Activated T-cell treated with anti-CD3 and anti-CD28 coated beads for 24 hours (primary cell): ENCODE measurements at regions not wholly inside any gene's neighbourhood (a gene's known extent, or its start where the extent isn't known, plus 50 kb on each side); places are given as distances from the start of the nearest gene placed in this dataset.
"Not testable (repeated sequence)": the region's sequence is repeated elsewhere in the genome, so short reads cannot be mapped to it uniquely, and the experiment has no call there.

Experiments used
- DNase-seq: peaks from one replicate; pipeline ENCODE4 v3.0.0-alpha.2; 2020; ENCODE audit warnings: low read depth

DNA sequence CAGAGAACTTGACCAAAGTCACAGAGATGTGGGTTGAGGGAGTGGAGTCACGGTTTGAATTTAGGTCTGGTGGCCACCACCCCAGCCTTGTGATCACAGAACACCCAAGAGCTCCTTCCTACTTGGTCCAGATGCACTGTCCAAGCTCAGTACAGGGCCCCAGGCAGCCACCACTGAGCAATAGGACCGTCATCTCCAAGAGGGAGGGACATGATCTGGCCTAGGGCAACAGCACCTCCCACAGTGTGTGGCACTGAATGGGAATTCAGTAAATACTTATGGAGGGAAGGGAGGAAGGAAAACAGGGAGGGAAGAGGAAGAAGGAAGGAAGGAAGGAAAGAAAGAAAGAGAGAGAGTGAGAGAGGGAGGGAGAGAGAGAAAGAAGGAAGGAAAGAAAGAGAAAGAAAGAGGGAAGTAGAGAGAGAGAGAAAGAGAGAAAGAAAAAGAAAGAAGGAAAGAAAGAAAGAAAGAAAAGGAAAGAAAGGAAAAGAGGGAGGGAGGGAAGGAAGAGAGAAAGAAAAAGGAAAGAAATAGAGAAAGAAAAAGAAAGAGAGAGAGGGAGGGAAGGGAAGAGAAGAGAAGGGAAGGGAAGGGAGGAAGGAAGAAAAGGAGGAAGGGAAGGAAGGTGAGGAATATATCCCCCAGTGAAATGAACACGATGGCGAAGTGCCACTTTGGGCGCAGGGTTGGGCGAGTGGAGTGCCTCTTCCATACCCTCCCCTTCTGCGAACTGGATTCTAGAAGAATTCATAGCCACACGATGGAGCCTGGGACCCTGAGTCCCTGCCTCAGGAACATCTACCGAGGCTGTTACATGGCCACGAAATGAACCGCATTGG is 243.7 kb downstream of the TFAP2C start:
- no peak for DNase-seq

DNA sequence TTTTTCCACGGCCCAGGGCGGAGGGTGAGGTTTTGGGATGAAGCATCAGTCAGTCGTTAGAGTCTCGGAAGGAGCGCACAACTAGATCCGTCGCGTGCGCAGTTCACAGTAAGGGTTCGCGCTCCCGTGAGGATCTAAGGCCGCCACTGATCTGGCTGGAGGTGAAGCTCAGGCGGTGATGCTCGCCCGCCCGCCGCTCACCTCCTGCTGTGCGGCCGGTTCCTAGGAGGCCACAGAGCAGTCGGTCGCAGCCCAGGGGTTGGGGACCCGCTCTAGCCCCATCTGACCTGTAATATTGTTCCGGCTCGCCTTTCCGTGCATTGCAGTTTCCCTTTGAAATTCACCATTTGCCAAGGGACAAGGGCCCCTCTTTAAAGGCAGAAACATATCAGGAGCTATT is 244.7 kb downstream of the TFAP2C start:
- no peak for DNase-seq

DNA sequence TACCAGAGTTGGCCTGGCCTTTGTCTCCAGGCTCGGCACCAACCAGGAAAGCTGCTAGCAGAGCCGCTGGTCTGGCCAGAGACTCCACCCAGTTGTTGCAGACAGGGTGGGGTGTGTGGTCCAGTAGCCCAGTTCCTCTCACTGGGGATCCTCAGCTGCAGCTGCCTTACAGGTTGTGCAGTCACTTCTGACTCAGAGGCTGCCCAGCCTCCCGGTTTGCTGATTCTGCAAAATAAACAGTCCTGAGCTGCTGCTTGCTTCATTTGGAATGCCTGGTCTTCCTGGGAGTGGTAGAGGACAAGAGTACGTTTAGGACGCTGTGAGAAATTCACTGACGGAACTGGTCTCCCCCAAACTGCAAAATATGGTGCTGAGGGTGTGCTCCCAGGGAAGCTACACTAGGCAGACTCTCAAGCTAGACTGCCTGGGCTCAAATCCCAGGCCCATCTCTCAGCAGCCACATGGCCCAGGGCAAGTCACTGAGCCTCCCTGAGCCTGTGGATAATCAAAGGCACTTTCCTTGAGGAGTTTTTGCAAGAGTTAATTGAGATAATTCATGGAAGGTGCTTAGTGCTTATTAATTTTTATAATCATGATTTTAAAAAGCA is 246.1 kb downstream of the TFAP2C start:
- DNase-seq: no peak

DNA sequence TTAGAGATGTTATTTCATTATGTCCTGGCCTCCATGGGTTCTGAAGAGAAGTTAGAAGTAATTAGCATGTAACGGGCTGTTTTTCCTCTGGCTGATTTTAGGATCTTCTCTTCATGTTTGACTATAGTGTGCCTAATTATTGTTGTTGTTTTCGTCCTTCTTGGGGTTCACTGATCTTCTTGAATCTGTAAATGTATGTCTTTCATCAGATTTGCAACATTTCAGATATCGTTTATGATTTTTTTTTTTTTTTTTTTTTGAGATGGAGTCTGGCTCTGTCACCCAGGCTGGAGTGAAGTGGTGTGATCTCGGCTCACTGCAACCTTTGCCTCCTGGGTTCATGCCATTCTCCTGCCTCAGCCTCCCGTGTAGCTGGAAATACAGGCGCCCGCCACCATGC is 246.7 kb downstream of the TFAP2C start:
- DNase-seq: no peak

DNA sequence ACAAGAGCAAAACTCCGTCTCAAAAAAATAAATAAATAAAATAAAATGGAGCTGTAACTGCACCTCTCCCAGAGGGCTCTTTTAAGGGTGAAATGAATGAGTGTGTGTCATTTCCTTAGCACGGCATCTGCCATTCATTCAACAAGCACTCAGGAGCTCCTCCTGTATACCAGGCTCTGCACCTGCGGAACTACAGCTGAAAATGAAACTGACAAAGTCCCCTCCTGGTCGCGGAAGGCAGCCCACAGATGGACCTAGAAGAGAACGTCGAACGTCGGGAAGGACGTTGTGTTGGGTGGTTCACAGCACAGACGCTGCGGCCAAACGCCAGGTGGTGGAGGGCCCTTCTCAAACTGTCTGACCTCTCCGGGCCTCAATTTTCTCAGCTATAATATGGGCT is 256.4 kb downstream of the TFAP2C start:
- DNase-seq: no peak

DNA sequence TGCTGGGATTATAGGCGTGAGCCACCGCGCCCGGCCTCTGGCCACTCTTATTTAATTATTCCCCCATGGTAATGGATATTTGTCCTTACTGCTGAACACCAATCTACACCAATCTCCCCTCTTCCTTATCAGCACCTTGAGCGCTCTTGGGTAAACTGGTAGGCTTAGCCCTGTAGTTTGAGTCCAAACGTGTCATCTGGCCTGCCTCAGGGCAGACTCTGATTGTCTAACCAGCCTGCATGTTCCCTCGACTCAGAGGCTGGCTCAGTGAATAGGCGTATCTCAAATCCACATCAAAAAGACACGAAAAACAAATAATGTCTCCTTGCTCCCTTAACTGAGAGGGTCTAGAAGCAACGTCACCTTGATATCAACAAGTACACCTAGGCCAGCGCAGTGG is 260.9 kb downstream of the TFAP2C start:
- no peak for DNase-seq

DNA sequence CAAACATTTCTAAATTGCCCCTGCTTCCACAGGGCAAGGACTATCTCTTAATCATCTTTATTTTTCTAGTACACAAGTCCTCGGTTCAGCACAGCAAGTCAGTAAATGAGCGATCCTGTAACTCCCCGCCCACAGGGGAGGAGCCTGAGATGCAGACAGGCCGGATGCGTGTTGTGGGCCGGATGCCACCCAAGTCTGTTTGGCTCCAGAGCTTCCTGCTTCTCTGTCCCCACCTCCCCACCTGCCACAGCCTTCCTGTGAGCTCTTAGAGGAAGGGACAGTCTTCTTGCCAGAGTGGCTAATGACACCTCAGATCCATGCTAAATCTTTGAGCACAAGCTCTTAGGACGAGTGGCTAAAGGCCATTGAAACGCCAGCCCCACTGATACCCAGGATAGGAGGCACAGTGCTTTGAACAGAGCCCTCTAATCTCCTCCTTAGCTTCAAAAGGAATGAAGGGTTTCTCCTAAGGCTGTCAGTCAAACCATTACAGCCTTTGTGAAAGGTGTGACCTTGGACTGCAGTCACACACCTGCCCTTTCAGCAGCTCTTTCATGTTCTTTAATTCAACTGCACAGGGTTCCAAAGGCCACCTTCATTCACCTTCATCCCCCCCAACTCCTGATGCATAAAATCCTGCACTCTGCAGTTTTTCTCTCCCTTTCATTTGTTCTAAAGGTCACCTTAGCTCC is 264.3 kb downstream of the TFAP2C start:
- peak; percentile 1 for DNase-seq

DNA sequence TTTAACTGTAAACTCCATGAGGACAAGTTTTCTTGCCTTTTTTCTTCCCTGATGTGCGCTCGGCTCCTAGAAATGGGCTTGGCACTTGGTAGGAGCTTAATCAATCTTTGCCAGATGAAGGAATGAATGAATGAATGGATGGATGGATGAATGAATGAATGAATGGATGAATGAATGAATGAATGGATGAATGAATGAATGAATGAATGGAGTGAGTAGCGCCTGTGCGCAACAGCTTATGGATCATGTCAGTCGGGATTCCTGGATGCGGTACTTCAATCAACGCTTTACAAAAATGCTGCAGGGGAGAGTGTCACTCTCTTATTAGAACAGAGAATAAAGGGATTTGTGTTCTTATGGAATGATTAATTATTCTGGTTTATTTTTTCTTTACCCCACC is 267.3 kb downstream of the TFAP2C start:
- DNase-seq: no peak

DNA sequence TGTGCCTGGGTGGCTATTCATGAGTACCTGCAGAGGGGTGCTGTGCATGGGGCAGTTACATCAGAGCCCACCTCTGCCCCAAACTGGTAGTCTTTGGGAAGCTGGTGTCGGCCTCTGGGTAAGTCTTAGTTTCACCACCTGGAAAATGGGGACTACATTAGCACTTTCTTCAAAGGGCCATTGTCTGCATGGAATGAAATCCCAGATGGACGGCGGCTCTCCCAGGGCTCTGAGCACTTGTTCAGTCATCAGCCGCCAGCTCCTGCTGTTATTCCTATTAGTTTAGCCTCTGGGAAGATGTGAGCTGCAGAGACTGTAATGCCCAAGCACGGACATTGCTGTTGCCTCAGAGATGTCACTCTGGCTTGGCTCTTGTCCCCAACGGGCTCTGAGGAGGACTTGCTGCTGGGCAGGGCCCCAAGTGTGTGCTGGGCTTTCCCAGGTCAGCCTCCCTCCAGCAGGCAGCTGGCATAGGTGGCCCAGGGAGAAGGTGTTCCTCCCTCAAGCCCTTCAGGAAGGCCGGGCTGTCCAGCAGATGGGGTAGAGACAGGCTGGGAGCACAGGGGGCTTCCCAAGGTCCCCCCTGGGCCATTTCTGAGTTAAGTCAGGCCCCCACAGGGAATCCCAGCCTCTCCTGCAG is 268.3 kb downstream of the TFAP2C start:
- no peak for DNase-seq

DNA sequence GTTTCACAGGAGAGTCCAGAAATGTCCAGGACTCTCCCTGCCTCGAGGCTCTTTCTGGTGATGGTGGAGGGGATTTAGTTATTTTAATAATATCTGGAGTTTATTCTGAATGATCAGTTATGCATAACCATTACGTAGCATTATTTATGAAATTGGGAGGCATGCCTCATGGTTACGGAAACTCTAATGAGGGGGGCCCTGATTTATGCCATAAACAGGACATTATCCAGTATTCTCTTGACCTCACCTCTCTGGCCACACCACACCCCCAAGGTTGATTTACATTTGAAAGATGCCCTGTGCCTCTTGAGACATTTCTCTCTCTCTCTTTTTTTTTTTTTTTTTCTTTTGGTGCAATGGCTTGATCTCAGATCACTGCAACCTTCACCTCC is 268.8 kb downstream of the TFAP2C start:
- DNase-seq: no peak

DNA sequence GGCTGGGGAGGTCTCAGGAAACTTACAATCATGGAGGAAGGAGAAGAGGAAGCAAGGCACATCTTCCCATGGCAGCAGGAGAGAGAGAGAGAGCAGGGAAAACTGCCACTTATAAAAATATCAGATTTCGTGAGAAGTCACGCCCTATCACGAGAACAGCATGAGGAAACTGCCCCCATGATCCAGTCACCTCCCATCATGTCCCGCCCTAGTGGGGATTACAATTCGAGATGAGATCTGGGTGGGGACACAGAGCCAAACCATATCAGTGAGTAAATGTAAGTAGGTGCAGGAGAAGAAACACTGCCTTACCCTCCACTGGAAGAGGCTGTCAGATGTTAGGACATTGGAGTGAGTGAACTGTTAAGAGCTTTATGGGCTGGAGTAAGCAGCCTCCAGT is 270.4 kb downstream of the TFAP2C start:
- no peak for DNase-seq

DNA sequence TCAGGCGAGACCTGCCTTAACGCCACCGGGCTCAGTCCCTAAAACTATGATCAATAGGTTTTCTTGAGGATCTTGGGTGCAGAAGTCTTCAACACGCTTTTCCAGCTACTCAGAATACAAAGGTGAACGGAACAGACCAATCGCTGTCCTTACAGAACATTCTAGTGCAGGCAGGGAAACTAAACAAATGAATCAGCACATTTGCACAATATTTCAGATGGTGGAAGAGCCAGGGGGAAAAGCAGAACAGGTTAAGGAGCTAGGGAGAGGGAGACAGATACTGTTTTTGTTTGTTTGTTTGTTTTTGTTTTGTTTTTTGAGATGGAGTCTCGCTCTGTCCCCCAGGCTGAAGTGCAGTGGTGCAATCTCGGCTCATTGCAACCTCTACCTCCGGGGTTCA is 271.1 kb downstream of the TFAP2C start:
- DNase-seq: no peak

DNA sequence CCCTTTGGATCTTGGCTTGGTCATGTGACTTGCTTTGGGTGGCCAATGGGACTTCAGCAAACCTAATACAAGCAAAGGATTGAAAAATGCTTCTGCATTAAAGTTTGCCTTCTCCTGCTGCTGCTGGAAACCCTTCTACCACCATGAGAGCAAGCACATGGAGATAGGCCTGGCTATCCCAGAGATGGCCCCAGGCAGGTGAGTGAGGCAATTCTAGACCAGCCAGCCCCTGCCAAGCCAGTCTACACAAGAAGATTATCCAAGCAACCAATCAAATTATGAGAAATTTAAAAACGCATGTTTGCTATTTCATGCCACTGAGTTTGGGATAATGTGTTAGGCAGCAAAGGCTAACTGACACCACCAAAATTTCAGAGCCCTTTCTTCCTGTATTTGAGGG is 274.3 kb downstream of the TFAP2C start:
- no peak for DNase-seq

DNA sequence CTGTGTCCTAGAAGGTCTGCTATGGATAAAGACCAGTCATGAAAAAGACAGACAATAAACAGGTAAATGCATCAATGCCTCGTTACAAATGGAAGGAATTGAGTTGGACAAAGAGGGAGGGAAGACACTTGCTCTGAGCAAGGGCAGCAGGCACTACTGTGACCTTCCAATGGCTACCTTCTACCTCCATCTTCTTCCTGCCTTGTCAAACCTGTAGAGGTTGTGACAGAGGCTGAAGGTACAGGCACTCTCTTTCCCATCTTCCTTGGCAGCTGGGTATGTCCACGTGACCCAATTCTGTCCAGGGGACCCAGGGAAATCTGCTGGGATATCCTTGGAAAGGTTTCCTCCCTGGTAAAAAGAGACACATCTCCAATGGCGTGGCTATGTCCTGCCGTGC is 274.8 kb downstream of the TFAP2C start:
- DNase-seq: no peak

DNA sequence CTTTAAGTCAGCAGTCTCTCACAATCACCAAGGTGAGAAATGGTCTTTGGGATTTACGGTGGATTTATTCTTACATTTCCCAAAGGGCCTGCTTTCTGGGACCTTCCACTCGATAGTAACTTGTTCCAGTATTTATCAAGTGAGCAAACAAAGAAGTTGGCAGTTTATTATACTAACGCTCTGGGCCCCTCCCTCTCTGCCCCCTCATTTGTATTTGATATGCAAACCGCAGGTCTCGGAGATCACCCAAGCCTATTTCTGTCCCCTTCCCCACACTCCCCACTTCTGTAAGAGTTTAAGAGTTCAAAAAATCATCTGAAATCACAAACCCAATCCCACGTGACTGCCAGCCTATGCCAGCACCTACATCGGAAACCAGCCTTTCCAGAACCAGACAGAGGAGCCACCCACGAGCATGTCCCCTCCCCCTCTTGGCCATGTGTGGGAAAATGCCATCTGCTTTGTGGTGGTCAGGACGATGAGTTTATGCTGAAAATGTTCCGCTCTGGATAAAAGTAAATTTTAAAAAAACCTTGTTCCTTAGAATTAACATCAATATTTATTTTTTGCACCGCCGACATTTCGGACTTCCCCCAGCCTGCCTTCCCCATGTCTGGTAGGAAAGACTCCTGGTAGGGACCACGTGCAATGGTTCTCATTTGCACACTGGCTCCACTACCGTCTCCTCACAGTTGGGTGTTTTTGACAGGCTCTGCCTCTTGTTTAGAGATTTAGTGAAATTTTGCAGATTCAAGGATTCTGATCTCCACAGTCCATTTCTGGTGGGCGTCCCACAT is 281.0 kb downstream of the TFAP2C start:
- no peak for DNase-seq

DNA sequence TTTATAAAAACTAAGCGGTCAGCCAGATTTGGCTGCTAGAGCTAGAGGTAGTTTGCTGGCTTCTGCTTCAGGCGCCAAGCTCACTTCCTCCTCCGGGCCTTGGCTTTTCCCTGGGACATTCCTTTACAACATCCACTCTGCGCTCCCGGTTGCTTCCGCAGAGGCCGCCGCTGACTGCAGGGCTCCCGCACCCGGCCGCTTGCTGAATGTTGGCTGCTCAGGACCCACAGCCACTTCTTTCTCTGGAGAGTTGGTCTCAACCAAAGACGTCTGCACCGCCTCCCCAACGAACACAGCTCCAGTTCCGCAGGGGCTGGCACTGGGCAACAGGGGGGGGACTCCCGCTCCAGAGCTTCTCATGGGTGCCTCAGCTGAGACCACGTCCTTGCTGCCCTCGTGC is 282.8 kb downstream of the TFAP2C start:
- no peak for DNase-seq

DNA sequence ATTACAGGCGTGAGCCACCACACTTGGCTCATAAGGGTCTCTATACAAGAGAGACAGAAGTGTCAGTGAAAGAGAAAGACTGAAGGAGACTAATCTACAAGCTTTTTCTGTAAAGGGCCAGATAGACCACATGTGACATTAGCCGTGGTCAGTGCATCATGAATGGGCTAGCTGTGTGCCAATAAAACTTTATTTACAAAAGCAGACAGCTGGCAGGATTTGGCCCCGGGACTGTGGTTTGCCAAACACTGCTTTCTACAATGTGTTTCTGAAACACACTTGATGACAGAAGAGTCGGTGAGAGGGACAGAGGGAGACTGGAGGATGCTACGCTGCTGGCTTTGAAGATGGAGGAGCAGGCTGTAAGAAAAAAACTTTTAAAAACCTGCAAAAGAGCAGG is 285.4 kb downstream of the TFAP2C start:
- DNase-seq: no peak

DNA sequence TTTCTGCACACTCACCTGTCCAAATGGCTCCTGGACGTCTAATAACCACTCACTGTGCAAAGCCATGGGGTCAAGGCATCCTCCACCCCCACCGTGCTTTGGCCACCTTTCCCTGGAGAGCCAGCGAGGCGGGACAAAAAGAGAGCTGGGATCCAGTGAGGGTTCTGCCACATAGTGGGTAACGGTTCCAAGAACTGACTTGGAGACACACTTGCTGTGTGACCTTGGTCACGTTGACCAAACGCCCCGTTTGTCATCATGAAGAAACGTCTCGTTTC is 287.2 kb downstream of the TFAP2C start:
- DNase-seq: no peak

DNA sequence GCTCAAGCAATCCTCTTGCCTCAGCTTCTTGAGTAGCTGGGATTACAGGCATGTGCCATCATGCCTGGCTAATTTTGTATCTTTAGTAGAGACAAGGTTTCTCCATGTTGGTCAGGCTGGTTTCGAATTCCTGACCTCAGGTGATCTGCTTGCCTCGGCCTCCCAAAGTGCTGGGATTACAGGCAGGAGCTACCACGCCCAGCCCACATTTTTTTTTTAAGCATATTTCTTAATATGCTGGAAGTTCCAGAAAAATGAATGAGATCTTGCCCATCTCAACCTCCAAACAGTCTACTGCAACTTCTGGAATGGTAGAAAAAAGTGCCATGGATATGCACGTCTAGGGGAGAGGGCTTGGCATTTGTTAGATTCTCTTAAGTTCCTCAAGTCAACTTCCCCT is 290.9 kb downstream of the TFAP2C start:
- not testable (repeated sequence) for DNase-seq

DNA sequence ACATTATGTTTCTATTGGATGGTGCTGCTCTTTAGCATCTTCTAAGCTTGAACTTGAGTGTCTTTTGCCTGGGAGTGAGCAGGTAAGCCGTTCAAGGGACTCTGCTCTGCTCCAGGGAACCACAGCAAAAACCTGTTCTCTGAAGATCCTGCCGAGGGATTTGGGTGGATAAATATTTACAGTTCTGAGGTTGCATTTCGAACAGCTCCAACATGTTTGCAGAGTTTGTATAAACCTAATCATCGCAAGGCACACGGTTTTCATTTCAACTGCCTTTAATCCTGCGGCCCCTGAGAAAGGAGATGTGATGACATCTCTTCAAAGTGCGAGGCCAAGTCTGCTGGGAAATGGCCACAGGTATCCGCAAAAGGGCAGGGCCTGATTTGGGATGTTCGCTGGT is 293.4 kb downstream of the TFAP2C start:
- no peak for DNase-seq

DNA sequence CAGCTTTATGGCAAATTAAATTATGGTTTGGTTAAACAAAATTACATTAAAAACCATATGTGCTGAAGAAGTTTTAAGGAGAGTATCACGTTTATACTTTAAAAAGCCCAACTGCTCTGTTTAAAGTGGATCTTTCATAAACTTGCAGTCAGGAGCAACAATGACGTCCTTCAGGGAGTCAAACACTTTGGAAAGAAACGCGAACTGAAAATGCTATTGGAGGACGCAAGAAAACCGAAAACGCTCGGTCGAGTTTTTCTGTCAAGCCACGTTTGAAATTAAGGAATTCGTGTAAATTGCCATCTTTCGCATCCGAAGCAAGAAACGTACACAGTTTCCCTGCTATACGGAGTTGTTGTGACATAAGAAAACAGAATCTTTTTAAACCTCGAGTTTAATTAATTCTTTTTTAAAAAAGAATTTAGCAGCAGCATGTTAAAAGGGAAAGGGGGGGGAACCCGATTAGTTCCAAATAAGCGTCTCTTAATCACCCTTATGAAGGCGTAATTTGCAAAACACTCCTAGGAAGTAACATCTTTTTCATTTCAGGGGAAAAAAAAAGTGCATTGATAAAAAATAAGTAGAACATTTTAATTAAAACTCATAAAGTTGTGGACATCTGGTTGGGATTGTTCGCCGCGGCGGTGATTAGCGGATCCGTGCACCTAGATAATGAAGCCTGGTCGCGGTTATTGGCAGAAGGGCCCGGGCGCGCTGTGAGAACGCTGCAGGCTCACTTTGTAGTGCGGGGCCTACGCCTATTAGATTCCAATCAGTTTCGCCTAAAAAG is 295.4 kb downstream of the TFAP2C start:
- DNase-seq: no peak
